Stimulated activated effector memory CD8-positive, alpha-beta T cell treated with anti-CD3 and anti-CD28 coated beads, Interleukin-12 subunit alpha, Interleukin-12 subunit beta, amount 100 ng/mL, for 72 hours (primary cell): ENCODE measurements at regions not wholly inside any gene's neighbourhood (a gene's known extent, or its start where the extent isn't known, plus 50 kb on each side); places are given as distances from the start of the nearest gene placed in this dataset.
"Not testable (repeated sequence)": the region's sequence is repeated elsewhere in the genome, so short reads cannot be mapped to it uniquely, and the experiment has no call there.

Experiments
- ATAC-seq: fragments of 150-1000 bp; cut with Tn5 transposase; 2 replicates; pipeline ENCODE4 v1.10.0; 2021
- DNase-seq, 2 donors: peaks; one replicate each; pipeline ENCODE4 v3.0.0; 2021 to 2022; ENCODE audit warnings: low spot score in 2 of 2
- H3K27ac Mint-ChIP-seq: one replicate; pipeline ENCODE4 v1.8.0; 2022; ENCODE audit warnings: mild to moderate bottlenecking, mixed read lengths
- H3K36me3 Mint-ChIP-seq: one replicate; pipeline ENCODE4 v1.8.0; 2022; ENCODE audit warnings: mild to moderate bottlenecking, mixed read lengths
- H3K4me1 Mint-ChIP-seq: one replicate; pipeline ENCODE4 v1.8.0; 2022; ENCODE audit warnings: mixed read lengths
- H3K4me3 Mint-ChIP-seq: one replicate; pipeline ENCODE4 v1.8.0; 2022; ENCODE audit warnings: mild to moderate bottlenecking, mixed read lengths
- H3K9me3 Mint-ChIP-seq: one replicate; pipeline ENCODE4 v1.8.0; 2022; ENCODE audit warnings: mixed read lengths

GRCh38 chr10:33772370-33773252 lies 438.1 kb upstream of the NRP1 start:
- H3K4me3 Mint-ChIP-seq = no peak overlapping the region
- no peaks in the 10 kb centered on the region for H3K4me1 Mint-ChIP-seq
- H3K36me3 Mint-ChIP-seq = no peaks in the 10 kb centered on the region
- ATAC-seq (no peak), DNase-seq (no peak)
- no peaks in the 10 kb centered on the region for H3K9me3 Mint-ChIP-seq
- no peak overlapping the region for H3K27ac Mint-ChIP-seq

DNA sequence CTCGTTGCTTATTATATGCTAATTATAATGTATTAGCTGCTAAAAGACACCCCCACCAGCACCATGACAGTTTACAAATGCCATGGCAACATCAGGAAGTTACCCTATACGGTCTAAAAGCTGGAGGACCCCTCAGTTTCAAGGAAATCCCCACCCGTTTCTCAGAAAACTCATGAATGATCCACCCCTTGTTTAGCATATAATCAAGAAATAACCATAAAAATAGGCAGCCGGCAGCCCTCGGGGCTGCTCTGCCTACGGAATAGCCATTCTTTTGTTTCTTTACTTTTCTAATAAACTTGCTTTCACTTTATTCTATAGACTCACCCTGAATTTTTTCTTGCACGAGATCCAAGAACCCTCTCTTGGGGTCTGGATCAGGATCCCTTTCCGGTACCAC lies 437.4 kb upstream of the NRP1 start:
- H3K36me3 Mint-ChIP-seq, H3K9me3 Mint-ChIP-seq, H3K4me3 Mint-ChIP-seq, H3K27ac Mint-ChIP-seq, H3K4me1 Mint-ChIP-seq, DNase-seq, ATAC-seq: not testable (repeated sequence)

DNA sequence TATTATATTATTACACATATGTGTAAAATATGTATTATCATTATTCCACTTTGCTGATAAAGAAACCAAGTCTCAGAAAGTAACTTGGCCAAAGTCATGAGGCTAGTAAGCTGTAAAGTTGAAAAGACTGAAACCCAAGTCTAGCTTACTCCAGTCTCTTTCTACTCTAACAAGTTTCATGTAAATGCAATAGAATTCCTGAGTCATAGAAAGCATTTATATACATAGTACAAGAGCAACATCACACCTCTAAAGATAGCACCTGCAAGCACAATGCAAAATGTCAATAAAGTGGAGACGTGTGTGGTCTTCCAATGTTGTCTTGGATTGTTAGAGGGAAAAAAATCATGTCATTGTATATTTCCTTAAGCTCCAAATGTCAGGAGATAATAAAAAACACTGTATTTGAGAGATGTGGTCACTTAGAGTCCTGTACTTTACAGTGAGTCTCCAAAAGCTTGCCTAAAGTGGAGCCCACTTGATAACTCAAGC lies 430.3 kb upstream of the NRP1 start:
- ATAC-seq (no peak), DNase-seq (no peak)
- Mint-ChIP-seq H3K36me3 (no peaks in the 10 kb centered on the region), H3K9me3 (peaks cover 3% of the 10 kb centered on the region), H3K27ac (no peak overlapping the region), H3K4me3 (no peak overlapping the region), H3K4me1 (no peaks in the 10 kb centered on the region)

DNA sequence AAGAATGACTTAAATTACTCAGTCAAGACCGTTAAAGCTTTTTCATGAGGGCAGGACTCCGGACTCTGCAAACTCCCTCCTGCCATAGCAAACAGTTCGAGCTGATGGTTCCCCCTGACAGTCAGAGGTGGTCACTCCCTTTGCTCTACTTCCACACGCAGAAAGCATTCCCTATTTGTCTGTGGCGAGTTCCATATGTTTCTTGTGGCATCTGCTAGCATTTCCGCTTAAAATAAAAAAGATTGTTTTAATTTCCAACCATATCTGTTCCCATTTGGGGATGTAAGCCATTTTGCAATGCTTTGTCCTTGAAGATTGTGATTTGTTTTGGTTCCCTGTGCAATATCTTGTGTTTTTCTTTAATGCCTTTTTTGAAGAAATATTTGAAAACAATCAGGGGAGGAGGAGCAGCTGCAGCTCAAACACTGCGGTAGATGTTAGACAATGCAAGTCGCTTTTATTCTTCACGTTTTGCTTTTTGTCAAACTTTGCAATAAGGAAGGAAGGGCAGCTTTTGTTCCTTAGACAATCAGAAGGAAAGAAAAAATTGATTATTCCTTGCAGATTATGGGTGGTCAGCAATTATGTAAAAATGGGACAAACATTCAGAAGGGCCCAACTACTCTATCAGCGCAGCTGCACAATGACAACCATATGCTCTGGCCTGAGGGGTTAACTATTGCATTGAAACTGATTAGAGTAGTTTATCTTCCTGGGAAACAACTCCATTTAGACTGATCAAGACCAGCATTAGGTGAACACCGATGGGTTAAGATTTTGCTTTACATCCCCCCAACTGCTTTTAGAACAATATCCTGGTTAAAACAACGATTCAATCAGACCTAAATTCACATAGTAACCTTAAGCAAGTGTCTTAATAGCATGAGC lies 425.8 kb upstream of the NRP1 start:
- no peak for DNase-seq
- Mint-ChIP-seq H3K9me3 (peaks cover 3% of the 10 kb centered on the region), H3K4me3 (no peak overlapping the region), H3K27ac (no peak overlapping the region), H3K36me3 (no peaks in the 10 kb centered on the region), H3K4me1 (no peaks in the 10 kb centered on the region)
- no peak for ATAC-seq

DNA sequence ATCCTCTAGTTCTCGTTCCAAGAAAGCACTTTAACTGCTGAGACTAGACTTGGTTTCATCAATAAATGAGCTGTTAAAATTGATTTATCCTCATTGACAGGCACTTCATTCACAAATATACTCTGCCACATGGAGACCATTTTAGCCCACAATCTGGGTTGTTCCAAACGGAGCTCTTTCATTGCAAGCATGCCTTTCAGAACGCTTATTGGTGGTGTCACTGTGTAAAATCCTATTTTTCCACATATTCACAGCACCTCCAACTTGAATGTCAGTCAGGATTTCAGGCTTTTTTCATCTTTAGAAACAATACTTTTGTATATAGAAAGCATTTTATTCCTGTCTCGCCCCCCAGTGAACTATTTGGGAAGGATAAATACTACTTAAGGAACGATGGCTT lies 424.7 kb upstream of the NRP1 start:
- no peak for ATAC-seq
- Mint-ChIP-seq H3K27ac (no peak overlapping the region), H3K4me3 (no peak overlapping the region), H3K36me3 (no peaks in the 10 kb centered on the region), H3K9me3 (peaks cover 3% of the 10 kb centered on the region), H3K4me1 (no peaks in the 10 kb centered on the region)
- DNase-seq = no peak

- no peak overlapping the region for H3K4me3 Mint-ChIP-seq
- H3K27ac Mint-ChIP-seq = no peak overlapping the region
- ATAC-seq (no peak), DNase-seq (no peak)
- peaks cover 3% of the 10 kb centered on the region for H3K9me3 Mint-ChIP-seq
- H3K4me1 Mint-ChIP-seq = no peaks in the 10 kb centered on the region
- H3K36me3 Mint-ChIP-seq = no peaks in the 10 kb centered on the region
Measured at GRCh38 chr10:33758299-33758698, 423.8 kb upstream of the NRP1 start.

DNA sequence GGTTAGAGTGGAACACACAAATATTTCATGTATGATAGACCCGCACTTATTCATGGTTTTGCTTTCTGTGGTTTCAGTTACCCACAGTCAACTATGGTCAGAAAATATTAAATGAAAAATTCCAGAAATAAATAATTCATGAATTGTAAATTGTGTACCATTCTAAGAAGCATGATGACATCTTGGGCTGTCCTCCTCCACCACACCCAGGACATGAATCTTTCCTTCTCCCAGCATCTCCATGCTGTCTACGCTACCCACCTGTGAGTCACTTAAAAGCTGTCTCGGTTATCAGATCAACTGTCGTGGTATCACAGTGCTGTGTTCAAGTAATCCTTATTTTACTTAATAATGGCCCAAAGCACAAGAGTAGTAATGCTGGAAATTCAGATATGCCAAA lies 419.6 kb upstream of the NRP1 start:
- DNase-seq (no peak), ATAC-seq (no peak)
- no peak overlapping the region for H3K4me3 Mint-ChIP-seq
- no peaks in the 10 kb centered on the region for H3K4me1 Mint-ChIP-seq
- H3K27ac Mint-ChIP-seq = no peak overlapping the region
- H3K36me3 Mint-ChIP-seq = no peaks in the 10 kb centered on the region
- peaks cover 3% of the 10 kb centered on the region for H3K9me3 Mint-ChIP-seq

GRCh38 chr10:33753389-33753788 lies 418.9 kb upstream of the NRP1 start:
- Mint-ChIP-seq H3K4me1 (no peaks in the 10 kb centered on the region), H3K36me3 (no peaks in the 10 kb centered on the region), H3K27ac (no peak overlapping the region), H3K9me3 (peaks cover 3% of the 10 kb centered on the region), H3K4me3 (no peak overlapping the region)
- ATAC-seq (no peak), DNase-seq (no peak)

GRCh38 chr10:33749790-33750189 lies 415.3 kb upstream of the NRP1 start:
- no peak for DNase-seq
- H3K4me3 Mint-ChIP-seq = no peak overlapping the region
- no peaks in the 10 kb centered on the region for H3K4me1 Mint-ChIP-seq
- no peak overlapping the region for H3K27ac Mint-ChIP-seq
- H3K36me3 Mint-ChIP-seq = no peaks in the 10 kb centered on the region
- ATAC-seq = no peak
- H3K9me3 Mint-ChIP-seq = peaks cover 3% of the 10 kb centered on the region

DNA sequence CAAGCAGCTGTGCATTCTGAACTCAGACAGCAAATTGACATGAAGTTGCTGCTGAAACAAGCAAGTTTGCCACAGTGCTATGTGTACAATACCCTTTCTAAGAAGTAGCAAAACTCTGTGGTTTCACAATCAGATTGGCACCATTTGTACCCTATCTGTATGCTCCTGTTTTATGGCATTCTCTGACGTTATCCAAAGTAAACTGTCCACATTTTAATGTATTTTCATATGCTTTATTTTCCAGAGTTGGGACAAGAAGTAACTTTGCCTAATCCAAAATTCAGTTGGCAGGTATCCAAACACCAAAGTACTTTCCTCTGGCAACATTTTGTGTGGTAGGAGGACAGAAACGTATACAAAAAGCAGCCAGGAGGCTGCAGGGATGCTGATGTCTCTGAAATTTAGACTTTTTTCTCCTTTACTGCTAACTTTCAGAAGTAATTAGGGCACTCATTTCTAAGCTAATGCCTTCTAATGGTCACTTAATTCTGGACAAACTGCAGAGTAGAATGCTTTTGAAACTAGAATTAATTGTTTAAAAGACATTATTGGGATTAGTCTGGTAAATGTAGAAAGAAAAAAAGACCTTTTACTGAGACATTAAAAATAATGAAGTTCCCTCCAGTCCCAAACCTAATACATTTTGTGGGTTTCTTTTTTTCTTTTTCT lies 414.7 kb upstream of the NRP1 start:
- Mint-ChIP-seq H3K36me3 (no peaks in the 10 kb centered on the region), H3K4me1 (no peaks in the 10 kb centered on the region), H3K9me3 (peaks cover 3% of the 10 kb centered on the region), H3K4me3 (no peak overlapping the region), H3K27ac (no peak overlapping the region)
- no peak for ATAC-seq
- DNase-seq = no peak

- H3K36me3 Mint-ChIP-seq = no peaks in the 10 kb centered on the region
- no peak overlapping the region for H3K4me3 Mint-ChIP-seq
- H3K9me3 Mint-ChIP-seq = no peaks in the 10 kb centered on the region
- H3K4me1 Mint-ChIP-seq = no peaks in the 10 kb centered on the region
- no peak overlapping the region for H3K27ac Mint-ChIP-seq
- ATAC-seq (no peak), DNase-seq (no peak)
Measured at GRCh38 chr10:33746836-33747268, 412.4 kb upstream of the NRP1 start.

DNA sequence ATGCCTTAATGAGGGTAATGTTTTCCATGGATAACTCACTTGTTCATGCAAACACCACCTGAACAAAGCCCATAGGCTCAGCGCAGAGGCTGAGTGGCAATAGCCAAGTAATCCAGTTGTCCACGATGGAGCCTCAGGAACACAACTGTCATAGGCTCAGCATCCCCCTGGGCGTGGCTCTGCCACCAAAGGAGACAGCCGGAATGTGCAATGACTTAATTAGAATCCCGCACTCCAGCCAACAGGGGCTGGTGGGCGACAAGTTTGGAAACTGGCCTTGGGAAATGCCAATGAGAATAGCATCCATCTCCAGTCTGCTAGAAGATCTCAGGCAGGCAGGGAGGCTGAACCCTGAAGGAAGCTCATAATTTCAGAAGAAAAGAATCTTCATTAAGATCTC lies 411.7 kb upstream of the NRP1 start:
- H3K4me3 Mint-ChIP-seq = no peak overlapping the region
- DNase-seq = no peak
- no peak overlapping the region for H3K27ac Mint-ChIP-seq
- no peaks in the 10 kb centered on the region for H3K36me3 Mint-ChIP-seq
- no peak for ATAC-seq
- H3K4me1 Mint-ChIP-seq = no peaks in the 10 kb centered on the region
- no peaks in the 10 kb centered on the region for H3K9me3 Mint-ChIP-seq

DNA sequence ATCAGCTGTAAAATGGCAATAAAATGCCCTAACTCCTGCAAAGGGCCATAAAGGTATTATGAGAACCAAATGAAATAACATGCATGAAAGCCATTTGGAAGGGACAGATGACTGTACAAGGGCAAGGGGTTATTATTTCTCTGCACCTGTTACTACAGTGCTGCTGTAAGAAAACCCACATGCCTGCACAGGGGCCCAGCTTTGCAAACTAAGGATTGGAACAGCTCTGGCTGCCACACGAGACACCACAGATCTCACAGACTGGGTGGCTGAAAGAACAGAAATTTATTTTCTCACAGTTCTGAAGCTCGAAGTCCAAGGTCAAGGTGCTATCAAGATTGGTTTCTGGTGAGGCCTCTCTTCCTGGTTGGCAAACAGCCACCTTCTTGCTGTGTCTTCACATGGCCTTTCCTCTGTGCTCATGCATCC lies 409.0 kb upstream of the NRP1 start:
- Mint-ChIP-seq H3K4me3 (no peak overlapping the region), H3K9me3 (no peaks in the 10 kb centered on the region), H3K4me1 (no peaks in the 10 kb centered on the region), H3K27ac (no peak overlapping the region), H3K36me3 (no peaks in the 10 kb centered on the region)
- ATAC-seq (no peak), DNase-seq (no peak)

- no peaks in the 10 kb centered on the region for H3K36me3 Mint-ChIP-seq
- H3K9me3 Mint-ChIP-seq = no peaks in the 10 kb centered on the region
- no peak overlapping the region for H3K4me3 Mint-ChIP-seq
- no peak overlapping the region for H3K27ac Mint-ChIP-seq
- no peaks in the 10 kb centered on the region for H3K4me1 Mint-ChIP-seq
- ATAC-seq = no peak
- DNase-seq = no peak
Measured at GRCh38 chr10:33739031-33739430, 404.6 kb upstream of the NRP1 start.

- no peak overlapping the region for H3K4me3 Mint-ChIP-seq
- H3K9me3 Mint-ChIP-seq = peaks cover 2% of the 10 kb centered on the region
- H3K36me3 Mint-ChIP-seq = no peaks in the 10 kb centered on the region
- ATAC-seq (no peak), DNase-seq (no peak)
- H3K27ac Mint-ChIP-seq = no peak overlapping the region
- H3K4me1 Mint-ChIP-seq = no peaks in the 10 kb centered on the region
Measured at GRCh38 chr10:33735464-33735923, 401.0 kb upstream of the NRP1 start.
